B cell (primary cell): ENCODE measurements at regions not wholly inside any gene's neighbourhood (a gene's known extent, or its start where the extent isn't known, plus 50 kb on each side); places are given as distances from the start of the nearest gene placed in this dataset.

Source experiments
- ATAC-seq: fragments of 200-7000 bp; cut with Tn5 transposase; one replicate; pipeline ENCODE4 v1.10.0; 2021; ENCODE audit warnings: low read depth, mild to moderate bottlenecking, moderate number of reproducible peaks, moderate library complexity
- CTCF ChIA-PET: fragments of 350-600 bp; sonication (Branson Sonifier 250); formaldehyde crosslinking; loops from one replicate; lab custom pipeline; 2021; ENCODE audit warnings: antibody characterized with exemption, inconsistent platforms; lab: Charles Lee
- POLR2A ChIA-PET: fragments of 350-600 bp; sonication (Branson Sonifier 250); formaldehyde crosslinking; loops from one replicate; lab custom pipeline; 2021; ENCODE audit warnings: antibody characterized with exemption; lab: Charles Lee
- DNase-seq: peaks from one replicate; pipeline ENCODE4 v3.0.0; 2013
- H2AFZ ChIP-seq: 2 replicates; pipeline ENCODE4 v1.6.1; 2012; ENCODE audit warnings: mild to moderate bottlenecking, low read depth, low read length; ENCODE audit not compliant: insufficient read depth, poor library complexity, severe bottlenecking
- H3K27ac ChIP-seq, 2 donors: 1 replicate in 1 of 2; 2 replicates in 1 of 2; pipeline ENCODE4 v1.5.1; 2012 to 2013; ENCODE audit warnings: low read length in 2 of 2, mild to moderate bottlenecking in 2 of 2, moderate library complexity in 1 of 2
- H3K27me3 ChIP-seq, 4 experiments: fragments of 200-600 bp in 1 of 4; sonication (generic) in 1 of 4; replicated peaks in 1 of 4; 1 replicate in 2 of 4; 2 replicates in 2 of 4; pipeline versions ENCODE4 v1.6.1 to v1.7.0; 2013 to 2016; ENCODE audit warnings: low read length in 3 of 4, mild to moderate bottlenecking in 2 of 4, mixed read lengths in 1 of 4, moderate library complexity in 1 of 4; ENCODE audit not compliant: insufficient read depth in 4 of 4, control insufficient read depth in 3 of 4; ENCODE audit errors: control extremely low read depth in 1 of 4
- H3K36me3 ChIP-seq, 2 experiments: replicated peaks in 1 of 2; 1 replicate in 1 of 2; 2 replicates in 1 of 2; pipeline versions ENCODE4 v1.6.1 to v1.7.1; 2013; ENCODE audit warnings: low read length in 1 of 2; ENCODE audit not compliant: insufficient read depth in 2 of 2, control insufficient read depth in 1 of 2; ENCODE audit errors: control extremely low read depth in 1 of 2, extremely low read depth in 1 of 2
- H3K4me1 ChIP-seq, 2 donors: fragments of 200-600 bp in 1 of 2; sonication (generic) in 1 of 2; 1 replicate in 1 of 2; 2 replicates in 1 of 2; pipeline versions ENCODE4 v1.5.1 to v1.6.1; 2013 to 2017; ENCODE audit warnings: low read length in 2 of 2; ENCODE audit not compliant: control insufficient read depth in 2 of 2, insufficient read depth in 2 of 2
- H3K4me2 ChIP-seq: replicated peaks from 2 replicates; pipeline ENCODE3; 2012; ENCODE audit warnings: mild to moderate bottlenecking, low read depth, low read length; ENCODE audit not compliant: poor library complexity, severe bottlenecking
- H3K4me3 ChIP-seq, 5 experiments: fragments of 200-600 bp in 1 of 5; sonication (generic) in 1 of 5; 1 replicate in 3 of 5; 2 replicates in 2 of 5; pipeline versions ENCODE4 v1.5.1 to v1.7.0; 2011 to 2016; ENCODE audit warnings: low read length in 4 of 5, mild to moderate bottlenecking in 4 of 5, low read depth in 2 of 5, control low read depth in 1 of 5, moderate library complexity in 1 of 5; ENCODE audit not compliant: insufficient read depth in 1 of 5; ENCODE audit errors: control extremely low read depth in 1 of 5, extremely low read depth in 1 of 5
- H3K79me2 ChIP-seq: fragments of 200-600 bp; sonication (generic); one replicate; pipeline ENCODE4 v1.6.0; 2016; ENCODE audit warnings: low read length; ENCODE audit not compliant: control insufficient read depth, insufficient read depth
- H3K9ac ChIP-seq: fragments of 200-600 bp; sonication (generic); 2 replicates; pipeline ENCODE4 v1.6.1; 2017; ENCODE audit warnings: mild to moderate bottlenecking, low read length, moderate library complexity
- H3K9me3 ChIP-seq, 3 donors: one replicate each; pipeline versions ENCODE4 v1.6.1 to v1.7.1; 2013; ENCODE audit warnings: low read length in 2 of 3; ENCODE audit not compliant: control insufficient read depth in 2 of 3, insufficient read depth in 1 of 3; ENCODE audit errors: control extremely low read depth in 1 of 3
- H4K20me1 ChIP-seq: 2 replicates; pipeline ENCODE4 v1.6.0; 2012; ENCODE audit warnings: mild to moderate bottlenecking, low read length; ENCODE audit not compliant: insufficient read depth, control insufficient read depth, poor library complexity, severe bottlenecking
- H3K27ac Mint-ChIP-seq: one replicate; pipeline ENCODE4 v1.8.0; 2021; ENCODE audit warnings: mixed read lengths
- H3K27me3 Mint-ChIP-seq: one replicate; pipeline ENCODE4 v1.8.0; 2021; ENCODE audit warnings: mixed read lengths
- H3K4me1 Mint-ChIP-seq: one replicate; pipeline ENCODE4 v1.8.0; 2021; ENCODE audit warnings: mixed read lengths
- H3K4me3 Mint-ChIP-seq: one replicate; pipeline ENCODE4 v1.8.0; 2021; ENCODE audit warnings: mixed read lengths
- H3K9me3 Mint-ChIP-seq: one replicate; pipeline ENCODE4 v1.8.0; 2022; ENCODE audit warnings: mixed read lengths; ENCODE audit not compliant: insufficient read depth
- CTCF ChIP-seq: fragments of 200-600 bp; IDR thresholded peaks from one replicate; pipeline ENCODE4 v1.8.0; 2022; ENCODE audit warnings: antibody characterized with exemption, mild to moderate bottlenecking
- EZH2 ChIP-seq: IDR thresholded peaks from 2 replicates; pipeline ENCODE4 v1.6.1; 2012; ENCODE audit warnings: borderline replicate concordance, low read depth, mild to moderate bottlenecking, moderate library complexity, low read length; ENCODE audit not compliant: insufficient read depth, poor library complexity, severe bottlenecking
- WGBS: methylation state at CpG from one replicate; pipeline ENCODE4 v1.1.5; 2013; ENCODE audit warnings: missing lambda C conversion rate; ENCODE audit not compliant: insufficient coverage; 5-methylcytosine and 5-hydroxymethylcytosine counted together
- intact Hi-C: fragments of 100-400 bp; cut with micrococcal nuclease; formaldehyde crosslinking; loops from one replicate; pipeline ENCODE4 v1.10.0; 2022

- ChIA-PET CTCF (interaction anchor here (0.6 kb wide), 1 partner anchor 10 kb away, joined by 3 read pairs; no protein-coding TSS in a partner anchor), POLR2A (no interaction called here)
- WGBS = 36% methylated on average over 2 of the region's 6 CpGs
- no peak for ATAC-seq
- Histone ChIP-seq H3K27me3 (peaks cover 0 to 35% (median 6%) of the 10 kb centered on the region in 4 experiments), H2AFZ (no peak overlapping the region), H3K36me3 (no peaks in the 10 kb centered on the region), H3K9ac (no peak overlapping the region), H3K4me2 (no peak overlapping the region), H3K9me3 (peaks cover 0 to 5% (median 0%) of the 10 kb centered on the region in 3 donors), H3K4me3 (no peak overlapping the region), H3K27ac (no peak overlapping the region), H3K79me2 (no peaks in the 10 kb centered on the region), H3K4me1 (peaks cover 3 to 6% of the 10 kb centered on the region in 2 donors), H4K20me1 (no peaks in the 10 kb centered on the region)
- intact Hi-C loops = no loop called here
- TF ChIP-seq EZH2 (no peak), CTCF (no peak)
- no peak for DNase-seq
- Mint-ChIP-seq H3K4me1 (peaks cover 3% of the 10 kb centered on the region), H3K27me3 (peaks cover 30% of the 10 kb centered on the region), H3K27ac (no peak overlapping the region), H3K9me3 (no peaks in the 10 kb centered on the region), H3K4me3 (no peak overlapping the region)
These were observed 116.3 kb upstream of the HAAO start for GRCh38 chr2:42908518-42909200.

GRCh38 chr2:42907835-42908234, 115.5 kb upstream of the HAAO start:
- Mint-ChIP-seq H3K27ac (no peak overlapping the region), H3K9me3 (no peaks in the 10 kb centered on the region), H3K4me3 (no peak overlapping the region), H3K27me3 (peaks cover 35% of the 10 kb centered on the region), H3K4me1 (no peaks in the 10 kb centered on the region)
- Histone ChIP-seq H4K20me1 (no peaks in the 10 kb centered on the region), H3K27me3 (peaks cover 0 to 40% (median 6%) of the 10 kb centered on the region in 4 experiments), H3K9ac (no peak overlapping the region), H2AFZ (no peak overlapping the region), H3K27ac (no peak overlapping the region), H3K4me3 (no peak overlapping the region), H3K4me1 (peaks cover 3 to 6% of the 10 kb centered on the region in 2 donors), H3K9me3 (peaks cover 0 to 5% (median 0%) of the 10 kb centered on the region in 3 donors), H3K4me2 (no peak overlapping the region), H3K36me3 (no peaks in the 10 kb centered on the region), H3K79me2 (no peaks in the 10 kb centered on the region)
- ChIA-PET CTCF (no interaction called here), POLR2A (no interaction called here)
- no peak for DNase-seq
- no peak for TF ChIP-seq CTCF
- TF ChIP-seq EZH2 = no peak
- no CpG with 5 or more reads among the region's 1 CpG for WGBS
- no peak for ATAC-seq
- intact Hi-C loops = no loop called here
